Fibroblast of pulmonary artery (primary cell): ENCODE measurements at regions not wholly inside any gene's neighbourhood (a gene's known extent, or its start where the extent isn't known, plus 50 kb on each side); places are given as distances from the start of the nearest gene placed in this dataset.

Source experiments
- DNase-seq: peaks from one replicate; pipeline ENCODE4 v3.0.0-alpha.2; 2010; ENCODE audit warnings: low read depth
- H3K4me3 ChIP-seq: replicated peaks from 2 replicates; pipeline ENCODE4 v1.5.1; 2011; ENCODE audit warnings: low read depth, mild to moderate bottlenecking, control low read depth, low read length, moderate library complexity
- CTCF ChIP-seq: IDR thresholded peaks from 2 replicates; pipeline ENCODE4 v1.5.1; 2011; ENCODE audit warnings: mild to moderate bottlenecking, control low read depth, low read length, inconsistent platforms; ENCODE audit errors: missing control alignments

GRCh38 chr17:62186841-62187240 lies 121.8 kb upstream of the MED13 start:
- H3K4me3 ChIP-seq = no peak overlapping the region
- DNase-seq = no peak
- TF ChIP-seq CTCF = no peak

DNA sequence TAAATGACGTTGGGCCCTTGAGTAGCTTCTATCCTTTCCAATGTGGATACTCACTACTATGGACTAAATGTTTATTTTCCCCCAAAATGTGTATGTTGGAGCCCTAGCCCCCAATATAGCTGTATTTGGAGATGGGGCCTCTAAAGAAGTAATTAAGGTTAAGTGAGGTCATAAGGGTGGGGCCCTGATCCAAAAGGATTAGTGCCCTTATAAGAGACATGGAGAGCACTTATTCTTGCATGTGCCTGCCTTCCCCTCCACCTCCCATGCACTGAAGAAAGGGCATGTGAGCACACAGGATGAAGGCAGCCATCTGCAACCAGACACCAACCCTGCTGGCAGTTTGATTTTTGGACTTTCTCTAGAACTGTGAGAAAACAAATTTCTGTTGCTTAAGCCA lies 115.7 kb upstream of the MED13 start:
- no peak for TF ChIP-seq CTCF
- no peak overlapping the region for H3K4me3 ChIP-seq
- no peak for DNase-seq

GRCh38 chr17:62179525-62180161 lies 114.6 kb upstream of the MED13 start:
- peak; percentile 64 for DNase-seq
- no peak overlapping the region for H3K4me3 ChIP-seq
- no peak for TF ChIP-seq CTCF

DNA sequence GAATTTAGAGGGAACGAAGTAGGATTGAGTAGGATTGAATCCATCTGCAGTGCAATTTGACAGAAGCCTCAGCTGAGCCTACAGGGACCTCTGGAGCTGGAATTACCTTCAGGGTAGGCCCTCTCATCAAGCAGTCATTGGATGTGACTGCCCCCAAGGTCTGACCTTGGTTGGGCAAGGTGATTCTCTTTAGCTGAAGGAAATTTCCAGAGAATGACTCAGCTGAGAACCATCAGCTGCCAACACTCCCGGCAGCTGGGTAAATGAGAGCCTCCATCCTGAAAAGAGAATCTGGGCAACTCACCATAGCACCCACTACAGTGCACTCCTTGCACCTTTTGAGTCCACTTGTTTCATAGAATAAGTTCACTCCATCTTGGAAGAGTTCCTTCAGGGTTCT lies 113.5 kb upstream of the MED13 start:
- no peak overlapping the region for H3K4me3 ChIP-seq
- TF ChIP-seq CTCF = no peak
- peak; percentile 36 for DNase-seq

GRCh38 chr17:62172492-62173291 lies 107.6 kb upstream of the MED13 start:
- peak; percentile 58 for DNase-seq
- no peak overlapping the region for H3K4me3 ChIP-seq
- TF ChIP-seq CTCF = no peak

DNA sequence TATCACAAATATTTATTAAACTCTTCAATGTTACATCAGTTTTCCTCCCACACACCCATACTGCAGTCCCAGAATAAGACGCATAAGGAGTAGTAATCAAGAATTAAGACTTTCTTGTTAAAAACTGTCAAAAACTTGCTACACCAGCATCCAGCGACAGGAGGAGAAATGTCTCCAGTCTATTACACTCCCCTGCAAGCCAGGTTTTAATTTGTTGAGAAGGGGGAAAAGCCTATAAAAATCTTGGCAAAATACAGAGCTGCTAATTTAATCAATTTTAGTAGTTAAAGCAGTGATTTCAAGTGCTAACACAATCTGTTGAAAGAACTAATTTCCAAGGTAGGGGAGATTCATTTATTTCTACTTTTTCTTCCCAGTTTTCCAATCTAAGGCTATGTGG lies 102.0 kb upstream of the MED13 start:
- no peak for TF ChIP-seq CTCF

More for the DNA sequence above, 102.0 kb upstream of the MED13 start:
- no peak for DNase-seq
- H3K4me3 ChIP-seq = no peak overlapping the region
